ENCODE measurements at regions not wholly inside any gene's neighbourhood (a gene's known extent, or its start where the extent isn't known, plus 50 kb on each side); places are given as distances from the start of the nearest gene placed in this dataset.
"Not testable (repeated sequence)": the region's sequence is repeated elsewhere in the genome, so short reads cannot be mapped to it uniquely, and the experiment has no call there.

GRCh38 chr12:63457857-63458256 is 210.4 kb downstream of the DPY19L2 start:
- Histone ChIP-seq H3K27ac (ENCODE audit: low read depth in 1 of 2, low read length in 2 of 2) (no peak overlapping the region), H3K4me3 (ENCODE audit: low read length in 2 of 2) (no peak overlapping the region), H3K27me3 (ENCODE audit: control insufficient read depth in 1 of 2, insufficient read depth in 2 of 2, low read length in 1 of 2) (no peaks in the 10 kb centered on the region), H3K36me3 (ENCODE audit: control insufficient read depth in 1 of 2, insufficient read depth in 2 of 2, low read length in 1 of 2) (no peaks in the 10 kb centered on the region), H3K9me3 (ENCODE audit: control insufficient read depth, low read length) (no peaks in the 10 kb centered on the region), H3K4me1 (ENCODE audit: control insufficient read depth in 1 of 2, insufficient read depth in 2 of 2, low read length in 2 of 2) (no peaks in the 10 kb centered on the region)
- ATAC-seq (ENCODE audit: low FRiP score) (no peak), DNase-seq (no peak)
- WGBS, 2 donors = 79 to 82% methylated on average over 1 of the region's 1 CpG
- intact Hi-C loops (cut with DNase I) = no loop called here

- H3K4me3 ChIP-seq (ENCODE audit: low read length in 2 of 2) = no peak overlapping the region
- H3K4me1 ChIP-seq (ENCODE audit: control insufficient read depth in 1 of 2, insufficient read depth in 2 of 2, low read length in 2 of 2) = no peaks in the 10 kb centered on the region
- no peaks in the 10 kb centered on the region for H3K27me3 ChIP-seq (ENCODE audit: control insufficient read depth in 1 of 2, insufficient read depth in 2 of 2, low read length in 1 of 2)
- no peak overlapping the region for H3K27ac ChIP-seq (ENCODE audit: low read depth in 1 of 2, low read length in 2 of 2)
- intact Hi-C loops (cut with DNase I) = no loop called here
- no peaks in the 10 kb centered on the region for H3K9me3 ChIP-seq (ENCODE audit: control insufficient read depth, low read length)
- no peak for DNase-seq
- no peaks in the 10 kb centered on the region for H3K36me3 ChIP-seq (ENCODE audit: control insufficient read depth in 1 of 2, insufficient read depth in 2 of 2, low read length in 1 of 2)
- ATAC-seq (ENCODE audit: low FRiP score) = no peak
Observed at GRCh38 chr12:63457428-63457827, 210.9 kb downstream of the DPY19L2 start.

- no peak for ATAC-seq (ENCODE audit: low FRiP score)
- no peak overlapping the region for H3K4me3 ChIP-seq (ENCODE audit: low read length in 2 of 2)
- no peak for DNase-seq
- no peaks in the 10 kb centered on the region for H3K9me3 ChIP-seq (ENCODE audit: control insufficient read depth, low read length)
- intact Hi-C loops (cut with DNase I) = no loop called here
- H3K27me3 ChIP-seq (ENCODE audit: control insufficient read depth in 1 of 2, insufficient read depth in 2 of 2, low read length in 1 of 2) = no peaks in the 10 kb centered on the region
- WGBS, 2 donors = 58 to 64% methylated on average over 2 of the region's 2 CpGs
- no peak overlapping the region for H3K27ac ChIP-seq (ENCODE audit: low read depth in 1 of 2, low read length in 2 of 2)
- H3K4me1 ChIP-seq (ENCODE audit: control insufficient read depth in 1 of 2, insufficient read depth in 2 of 2, low read length in 2 of 2) = no peaks in the 10 kb centered on the region
- H3K36me3 ChIP-seq (ENCODE audit: control insufficient read depth in 1 of 2, insufficient read depth in 2 of 2, low read length in 1 of 2) = no peaks in the 10 kb centered on the region
Observed at GRCh38 chr12:63450816-63451215, 217.5 kb downstream of the DPY19L2 start.

GRCh38 chr12:63450334-63450733 is 218.0 kb downstream of the DPY19L2 start:
- no peak for DNase-seq
- Histone ChIP-seq H3K4me1 (ENCODE audit: control insufficient read depth in 1 of 2, insufficient read depth in 2 of 2, low read length in 2 of 2) (no peaks in the 10 kb centered on the region), H3K36me3 (ENCODE audit: control insufficient read depth in 1 of 2, insufficient read depth in 2 of 2, low read length in 1 of 2) (no peaks in the 10 kb centered on the region), H3K4me3 (ENCODE audit: low read length in 2 of 2) (no peak overlapping the region), H3K27me3 (ENCODE audit: control insufficient read depth in 1 of 2, insufficient read depth in 2 of 2, low read length in 1 of 2) (no peaks in the 10 kb centered on the region), H3K9me3 (ENCODE audit: control insufficient read depth, low read length) (no peaks in the 10 kb centered on the region), H3K27ac (ENCODE audit: low read depth in 1 of 2, low read length in 2 of 2) (no peak overlapping the region)
- 80 to 83% methylated on average over 1 of the region's 1 CpG for WGBS, 2 donors
- intact Hi-C loops (cut with DNase I) = no loop called here
- no peak for ATAC-seq (ENCODE audit: low FRiP score)

- no peaks in the 10 kb centered on the region for H3K9me3 ChIP-seq (ENCODE audit: control insufficient read depth, low read length)
- no peak overlapping the region for H3K27ac ChIP-seq (ENCODE audit: low read depth in 1 of 2, low read length in 2 of 2)
- H3K4me1 ChIP-seq (ENCODE audit: control insufficient read depth in 1 of 2, insufficient read depth in 2 of 2, low read length in 2 of 2) = no peaks in the 10 kb centered on the region
- intact Hi-C loops (cut with DNase I) = no loop called here
- ATAC-seq (ENCODE audit: low FRiP score) (no peak), DNase-seq (no peak)
- H3K4me3 ChIP-seq (ENCODE audit: low read length in 2 of 2) = no peak overlapping the region
- H3K27me3 ChIP-seq (ENCODE audit: control insufficient read depth in 1 of 2, insufficient read depth in 2 of 2, low read length in 1 of 2) = peaks cover 0 to 1% of the 10 kb centered on the region in 2 donors
- no peaks in the 10 kb centered on the region for H3K36me3 ChIP-seq (ENCODE audit: control insufficient read depth in 1 of 2, insufficient read depth in 2 of 2, low read length in 1 of 2)
- 45 to 58% methylated on average over 3 of the region's 3 CpGs for WGBS, 2 donors
Observed at GRCh38 chr12:63445224-63445880, 222.9 kb downstream of the DPY19L2 start.

- WGBS, 2 donors = 21 to 36% methylated on average over 5 of the region's 5 CpGs
- H3K27me3 ChIP-seq (ENCODE audit: control insufficient read depth in 1 of 2, insufficient read depth in 2 of 2, low read length in 1 of 2) = peaks cover 0 to 1% of the 10 kb centered on the region in 2 donors
- no peaks in the 10 kb centered on the region for H3K9me3 ChIP-seq (ENCODE audit: control insufficient read depth, low read length)
- DNase-seq (no peak), ATAC-seq (ENCODE audit: low FRiP score) (no peak)
- H3K27ac ChIP-seq (ENCODE audit: low read depth in 1 of 2, low read length in 2 of 2) = no peak overlapping the region
- intact Hi-C loops (cut with DNase I) = no loop called here
- H3K36me3 ChIP-seq (ENCODE audit: control insufficient read depth in 1 of 2, insufficient read depth in 2 of 2, low read length in 1 of 2) = no peaks in the 10 kb centered on the region
- no peaks in the 10 kb centered on the region for H3K4me1 ChIP-seq (ENCODE audit: control insufficient read depth in 1 of 2, insufficient read depth in 2 of 2, low read length in 2 of 2)
- no peak overlapping the region for H3K4me3 ChIP-seq (ENCODE audit: low read length in 2 of 2)
Observed at GRCh38 chr12:63440048-63440447, 228.2 kb downstream of the DPY19L2 start.

GRCh38 chr12:63434384-63434783 is 233.9 kb downstream of the DPY19L2 start:
- H3K9me3 ChIP-seq (ENCODE audit: control insufficient read depth, low read length); ATAC-seq (ENCODE audit: low FRiP score); DNase-seq; H3K27me3 ChIP-seq (ENCODE audit: control insufficient read depth in 1 of 2, insufficient read depth in 2 of 2, low read length in 1 of 2); H3K4me3 ChIP-seq (ENCODE audit: low read length in 2 of 2); H3K36me3 ChIP-seq (ENCODE audit: control insufficient read depth in 1 of 2, insufficient read depth in 2 of 2, low read length in 1 of 2); intact Hi-C loops (cut with DNase I); H3K4me1 ChIP-seq (ENCODE audit: control insufficient read depth in 1 of 2, insufficient read depth in 2 of 2, low read length in 2 of 2); H3K27ac ChIP-seq (ENCODE audit: low read depth in 1 of 2, low read length in 2 of 2): not testable (repeated sequence)
- 95 to 96% methylated on average over 11 of the region's 11 CpGs for WGBS, 2 donors

GRCh38 chr12:63427969-63428368 is 240.3 kb downstream of the DPY19L2 start:
- ATAC-seq (ENCODE audit: low FRiP score); H3K36me3 ChIP-seq (ENCODE audit: control insufficient read depth in 1 of 2, insufficient read depth in 2 of 2, low read length in 1 of 2); H3K4me1 ChIP-seq (ENCODE audit: control insufficient read depth in 1 of 2, insufficient read depth in 2 of 2, low read length in 2 of 2); H3K9me3 ChIP-seq (ENCODE audit: control insufficient read depth, low read length); intact Hi-C loops (cut with DNase I); H3K27me3 ChIP-seq (ENCODE audit: control insufficient read depth in 1 of 2, insufficient read depth in 2 of 2, low read length in 1 of 2); DNase-seq; H3K27ac ChIP-seq (ENCODE audit: low read depth in 1 of 2, low read length in 2 of 2); H3K4me3 ChIP-seq (ENCODE audit: low read length in 2 of 2): not testable (repeated sequence)

- H3K4me3 ChIP-seq (ENCODE audit: low read length in 2 of 2); H3K27me3 ChIP-seq (ENCODE audit: control insufficient read depth in 1 of 2, insufficient read depth in 2 of 2, low read length in 1 of 2); H3K36me3 ChIP-seq (ENCODE audit: control insufficient read depth in 1 of 2, insufficient read depth in 2 of 2, low read length in 1 of 2); ATAC-seq (ENCODE audit: low FRiP score); DNase-seq; intact Hi-C loops (cut with DNase I); H3K27ac ChIP-seq (ENCODE audit: low read depth in 1 of 2, low read length in 2 of 2); H3K9me3 ChIP-seq (ENCODE audit: control insufficient read depth, low read length); H3K4me1 ChIP-seq (ENCODE audit: control insufficient read depth in 1 of 2, insufficient read depth in 2 of 2, low read length in 2 of 2): not testable (repeated sequence)
- 88 to 96% methylated on average over 2 of the region's 2 CpGs for WGBS, 2 donors
Observed at GRCh38 chr12:63427029-63427428, 241.3 kb downstream of the DPY19L2 start.

Data from aorta (tissue), 5 donors.